ENCODE measurements at regions not wholly inside any gene's neighbourhood (a gene's known extent, or its start where the extent isn't known, plus 50 kb on each side); places are given as distances from the start of the nearest gene placed in this dataset.
A peak's percentile ranks its signal among the peaks of the same experiment; 100 is the strongest.

DNA sequence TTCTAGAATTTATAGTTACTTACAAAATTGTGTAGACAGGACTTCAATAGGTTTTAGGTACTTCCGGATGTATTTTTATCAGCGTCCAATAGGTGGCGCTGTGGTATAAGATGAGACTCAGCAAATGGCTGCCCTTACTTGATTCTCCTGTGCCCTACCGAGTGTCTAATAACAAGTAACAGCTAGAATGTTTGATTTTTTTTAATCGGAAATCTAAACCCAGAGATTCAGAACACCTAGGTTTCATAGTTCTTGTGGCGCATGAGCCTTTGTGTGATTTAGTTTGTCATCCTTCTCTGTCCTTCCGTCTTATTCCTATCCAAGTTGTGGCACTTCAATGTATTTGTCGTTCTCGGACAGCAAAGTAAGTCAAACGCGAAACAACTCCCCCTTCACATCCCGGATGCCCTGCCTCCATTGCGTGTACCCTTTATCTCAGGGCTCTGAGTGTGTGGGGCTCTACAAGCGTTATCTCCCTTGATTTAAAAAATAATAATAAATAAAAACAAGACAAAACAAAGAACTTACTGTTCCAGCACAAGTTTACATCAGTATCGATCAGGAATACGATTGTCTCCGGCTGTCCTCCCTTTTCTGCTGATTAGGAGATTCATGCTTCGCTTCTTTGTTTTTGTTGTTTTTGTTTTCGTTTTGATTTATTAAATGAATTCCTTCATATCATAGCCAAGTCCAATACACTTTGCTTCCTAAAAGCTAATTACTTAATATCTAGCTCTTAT is 50.7 kb upstream of the SLC30A5 start (continued):
- TF ChIP-seq, protein P1, sequence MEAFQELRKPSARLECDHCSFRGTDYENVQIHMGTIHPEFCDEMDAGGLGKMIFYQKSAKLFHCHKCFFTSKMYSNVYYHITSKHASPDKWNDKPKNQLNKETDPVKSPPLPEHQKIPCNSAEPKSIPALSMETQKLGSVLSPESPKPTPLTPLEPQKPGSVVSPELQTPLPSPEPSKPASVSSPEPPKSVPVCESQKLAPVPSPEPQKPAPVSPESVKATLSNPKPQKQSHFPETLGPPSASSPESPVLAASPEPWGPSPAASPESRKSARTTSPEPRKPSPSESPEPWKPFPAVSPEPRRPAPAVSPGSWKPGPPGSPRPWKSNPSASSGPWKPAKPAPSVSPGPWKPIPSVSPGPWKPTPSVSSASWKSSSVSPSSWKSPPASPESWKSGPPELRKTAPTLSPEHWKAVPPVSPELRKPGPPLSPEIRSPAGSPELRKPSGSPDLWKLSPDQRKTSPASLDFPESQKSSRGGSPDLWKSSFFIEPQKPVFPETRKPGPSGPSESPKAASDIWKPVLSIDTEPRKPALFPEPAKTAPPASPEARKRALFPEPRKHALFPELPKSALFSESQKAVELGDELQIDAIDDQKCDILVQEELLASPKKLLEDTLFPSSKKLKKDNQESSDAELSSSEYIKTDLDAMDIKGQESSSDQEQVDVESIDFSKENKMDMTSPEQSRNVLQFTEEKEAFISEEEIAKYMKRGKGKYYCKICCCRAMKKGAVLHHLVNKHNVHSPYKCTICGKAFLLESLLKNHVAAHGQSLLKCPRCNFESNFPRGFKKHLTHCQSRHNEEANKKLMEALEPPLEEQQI (IDR thresholded peaks at IDR 0.05), result peak; percentile 83
- 0 out of 2 replicates have a peak, but pooled peaks have one; percentile 3 for TF ChIP-seq NFE2 (IDR thresholded peaks at IDR 0.05; ENCODE audit: low read depth)
- 0 out of 2 replicates have a peak, but pooled peaks have one; percentile 16 for TF ChIP-seq ADNP (tag; IDR thresholded peaks at IDR 0.05)
- TF ChIP-seq, protein P2, sequence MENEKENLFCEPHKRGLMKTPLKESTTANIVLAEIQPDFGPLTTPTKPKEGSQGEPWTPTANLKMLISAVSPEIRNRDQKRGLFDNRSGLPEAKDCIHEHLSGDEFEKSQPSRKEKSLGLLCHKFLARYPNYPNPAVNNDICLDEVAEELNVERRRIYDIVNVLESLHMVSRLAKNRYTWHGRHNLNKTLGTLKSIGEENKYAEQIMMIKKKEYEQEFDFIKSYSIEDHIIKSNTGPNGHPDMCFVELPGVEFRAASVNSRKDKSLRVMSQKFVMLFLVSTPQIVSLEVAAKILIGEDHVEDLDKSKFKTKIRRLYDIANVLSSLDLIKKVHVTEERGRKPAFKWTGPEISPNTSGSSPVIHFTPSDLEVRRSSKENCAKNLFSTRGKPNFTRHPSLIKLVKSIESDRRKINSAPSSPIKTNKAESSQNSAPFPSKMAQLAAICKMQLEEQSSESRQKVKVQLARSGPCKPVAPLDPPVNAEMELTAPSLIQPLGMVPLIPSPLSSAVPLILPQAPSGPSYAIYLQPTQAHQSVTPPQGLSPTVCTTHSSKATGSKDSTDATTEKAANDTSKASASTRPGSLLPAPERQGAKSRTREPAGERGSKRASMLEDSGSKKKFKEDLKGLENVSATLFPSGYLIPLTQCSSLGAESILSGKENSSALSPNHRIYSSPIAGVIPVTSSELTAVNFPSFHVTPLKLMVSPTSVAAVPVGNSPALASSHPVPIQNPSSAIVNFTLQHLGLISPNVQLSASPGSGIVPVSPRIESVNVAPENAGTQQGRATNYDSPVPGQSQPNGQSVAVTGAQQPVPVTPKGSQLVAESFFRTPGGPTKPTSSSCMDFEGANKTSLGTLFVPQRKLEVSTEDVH (IDR thresholded peaks at IDR 0.05; ENCODE audit: low read depth, partially characterized antibody), result peak; percentile 35
- TF ChIP-seq, protein P3, sequence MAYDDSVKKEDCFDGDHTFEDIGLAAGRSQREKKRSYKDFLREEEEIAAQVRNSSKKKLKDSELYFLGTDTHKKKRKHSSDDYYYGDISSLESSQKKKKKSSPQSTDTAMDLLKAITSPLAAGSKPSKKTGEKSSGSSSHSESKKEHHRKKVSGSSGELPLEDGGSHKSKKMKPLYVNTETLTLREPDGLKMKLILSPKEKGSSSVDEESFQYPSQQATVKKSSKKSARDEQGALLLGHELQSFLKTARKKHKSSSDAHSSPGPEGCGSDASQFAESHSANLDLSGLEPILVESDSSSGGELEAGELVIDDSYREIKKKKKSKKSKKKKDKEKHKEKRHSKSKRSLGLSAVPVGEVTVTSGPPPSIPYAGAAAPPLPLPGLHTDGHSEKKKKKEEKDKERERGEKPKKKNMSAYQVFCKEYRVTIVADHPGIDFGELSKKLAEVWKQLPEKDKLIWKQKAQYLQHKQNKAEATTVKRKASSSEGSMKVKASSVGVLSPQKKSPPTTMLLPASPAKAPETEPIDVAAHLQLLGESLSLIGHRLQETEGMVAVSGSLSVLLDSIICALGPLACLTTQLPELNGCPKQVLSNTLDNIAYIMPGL (CRISPR knock-in tag; IDR thresholded peaks at IDR 0.05), result no peak
- TF ChIP-seq, protein P4, sequence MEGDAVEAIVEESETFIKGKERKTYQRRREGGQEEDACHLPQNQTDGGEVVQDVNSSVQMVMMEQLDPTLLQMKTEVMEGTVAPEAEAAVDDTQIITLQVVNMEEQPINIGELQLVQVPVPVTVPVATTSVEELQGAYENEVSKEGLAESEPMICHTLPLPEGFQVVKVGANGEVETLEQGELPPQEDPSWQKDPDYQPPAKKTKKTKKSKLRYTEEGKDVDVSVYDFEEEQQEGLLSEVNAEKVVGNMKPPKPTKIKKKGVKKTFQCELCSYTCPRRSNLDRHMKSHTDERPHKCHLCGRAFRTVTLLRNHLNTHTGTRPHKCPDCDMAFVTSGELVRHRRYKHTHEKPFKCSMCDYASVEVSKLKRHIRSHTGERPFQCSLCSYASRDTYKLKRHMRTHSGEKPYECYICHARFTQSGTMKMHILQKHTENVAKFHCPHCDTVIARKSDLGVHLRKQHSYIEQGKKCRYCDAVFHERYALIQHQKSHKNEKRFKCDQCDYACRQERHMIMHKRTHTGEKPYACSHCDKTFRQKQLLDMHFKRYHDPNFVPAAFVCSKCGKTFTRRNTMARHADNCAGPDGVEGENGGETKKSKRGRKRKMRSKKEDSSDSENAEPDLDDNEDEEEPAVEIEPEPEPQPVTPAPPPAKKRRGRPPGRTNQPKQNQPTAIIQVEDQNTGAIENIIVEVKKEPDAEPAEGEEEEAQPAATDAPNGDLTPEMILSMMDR (IDR thresholded peaks at IDR 0.05 in 2 of 3, conservative IDR thresholded peaks at IDR 0.05 in 1 of 3; ENCODE audit: insufficient read depth in 2 of 3, low read depth in 1 of 3, low read length in 3 of 3), result peak; percentile 65 to 91 (median 75)
- no peak for TF ChIP-seq ZNF717 (CRISPR knock-in tag; IDR thresholded peaks at IDR 0.05)
- TF ChIP-seq CBX3 (IDR thresholded peaks at IDR 0.05; ENCODE audit: borderline replicate concordance in 1 of 2, low read length in 2 of 2), result peak in 1 of 2 experiments; percentile 55; a peak in 2 of 3 replicates
- no peak for TF ChIP-seq ZNF551 (CRISPR knock-in tag; IDR thresholded peaks at IDR 0.05)
- peak; percentile 85 for TF ChIP-seq ELF2 (CRISPR knock-in tag; IDR thresholded peaks at IDR 0.05)
- TF ChIP-seq, protein P5, sequence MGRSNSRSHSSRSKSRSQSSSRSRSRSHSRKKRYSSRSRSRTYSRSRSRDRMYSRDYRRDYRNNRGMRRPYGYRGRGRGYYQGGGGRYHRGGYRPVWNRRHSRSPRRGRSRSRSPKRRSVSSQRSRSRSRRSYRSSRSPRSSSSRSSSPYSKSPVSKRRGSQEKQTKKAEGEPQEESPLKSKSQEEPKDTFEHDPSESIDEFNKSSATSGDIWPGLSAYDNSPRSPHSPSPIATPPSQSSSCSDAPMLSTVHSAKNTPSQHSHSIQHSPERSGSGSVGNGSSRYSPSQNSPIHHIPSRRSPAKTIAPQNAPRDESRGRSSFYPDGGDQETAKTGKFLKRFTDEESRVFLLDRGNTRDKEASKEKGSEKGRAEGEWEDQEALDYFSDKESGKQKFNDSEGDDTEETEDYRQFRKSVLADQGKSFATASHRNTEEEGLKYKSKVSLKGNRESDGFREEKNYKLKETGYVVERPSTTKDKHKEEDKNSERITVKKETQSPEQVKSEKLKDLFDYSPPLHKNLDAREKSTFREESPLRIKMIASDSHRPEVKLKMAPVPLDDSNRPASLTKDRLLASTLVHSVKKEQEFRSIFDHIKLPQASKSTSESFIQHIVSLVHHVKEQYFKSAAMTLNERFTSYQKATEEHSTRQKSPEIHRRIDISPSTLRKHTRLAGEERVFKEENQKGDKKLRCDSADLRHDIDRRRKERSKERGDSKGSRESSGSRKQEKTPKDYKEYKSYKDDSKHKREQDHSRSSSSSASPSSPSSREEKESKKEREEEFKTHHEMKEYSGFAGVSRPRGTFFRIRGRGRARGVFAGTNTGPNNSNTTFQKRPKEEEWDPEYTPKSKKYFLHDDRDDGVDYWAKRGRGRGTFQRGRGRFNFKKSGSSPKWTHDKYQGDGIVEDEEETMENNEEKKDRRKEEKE (IDR thresholded peaks at IDR 0.05; ENCODE audit: borderline replicate concordance in 1 of 2, control insufficient read depth in 1 of 2, low read depth in 2 of 2, low read length in 1 of 2), result no peak
- TF ChIP-seq MCM7 (IDR thresholded peaks at IDR 0.05), result no peak
- 0 out of 2 replicates have a peak, but pooled peaks have one; percentile 25 for TF ChIP-seq BCL6 (CRISPR knock-in tag; IDR thresholded peaks at IDR 0.05)
- no peak for TF ChIP-seq SAFB (IDR thresholded peaks at IDR 0.05; ENCODE audit: borderline replicate concordance, low read depth, low read length)
- TF ChIP-seq ZNF589 (CRISPR knock-in tag; IDR thresholded peaks at IDR 0.05; ENCODE audit: low read depth), result 0 out of 2 replicates have a peak, but pooled peaks have one; percentile 31

Data from K562 (cell line).